ACHN (cell line): ENCODE measurements at regions not wholly inside any gene's neighbourhood (a gene's known extent, or its start where the extent isn't known, plus 50 kb on each side); places are given as distances from the start of the nearest gene placed in this dataset.

ENCODE experiments used
- DNase-seq: peaks from one replicate; pipeline ENCODE4 v3.0.0-alpha.2; 2015
- in situ Hi-C: cut with HindIII; loops from 2 replicates; pipeline ENCODE4 v1.10.0; 2017; ENCODE audit warnings: low sequenced_read_pairs, low pct_ligation_motif_present, low pct_unique_long_range_greater_than_20kb

DNA sequence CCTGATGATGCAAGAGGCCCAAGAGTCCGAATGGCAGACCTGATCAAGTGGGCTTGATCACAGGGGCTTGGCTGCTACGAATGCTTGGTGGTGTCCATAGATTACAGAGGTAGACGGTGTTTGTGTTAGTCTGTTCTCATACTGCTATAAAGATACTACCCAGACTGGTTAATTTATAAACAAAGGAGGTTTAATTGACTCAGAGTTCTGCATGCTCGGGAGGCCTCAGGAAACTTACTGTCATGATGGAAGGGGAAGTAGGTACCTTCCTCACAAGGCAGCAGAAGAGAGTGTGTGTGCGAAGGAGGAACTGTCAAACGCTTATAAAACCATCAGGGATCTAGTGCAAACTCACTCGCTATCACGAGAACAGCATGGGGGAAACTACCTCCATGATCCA lies 268.9 kb upstream of the KLF6 start:
- no peak for DNase-seq
- in situ Hi-C loops: no loop called here

GRCh38 chr10:4051641-4052151 lies 266.7 kb upstream of the KLF6 start:
- in situ Hi-C loops: no loop called here
- DNase-seq: no peak

DNA sequence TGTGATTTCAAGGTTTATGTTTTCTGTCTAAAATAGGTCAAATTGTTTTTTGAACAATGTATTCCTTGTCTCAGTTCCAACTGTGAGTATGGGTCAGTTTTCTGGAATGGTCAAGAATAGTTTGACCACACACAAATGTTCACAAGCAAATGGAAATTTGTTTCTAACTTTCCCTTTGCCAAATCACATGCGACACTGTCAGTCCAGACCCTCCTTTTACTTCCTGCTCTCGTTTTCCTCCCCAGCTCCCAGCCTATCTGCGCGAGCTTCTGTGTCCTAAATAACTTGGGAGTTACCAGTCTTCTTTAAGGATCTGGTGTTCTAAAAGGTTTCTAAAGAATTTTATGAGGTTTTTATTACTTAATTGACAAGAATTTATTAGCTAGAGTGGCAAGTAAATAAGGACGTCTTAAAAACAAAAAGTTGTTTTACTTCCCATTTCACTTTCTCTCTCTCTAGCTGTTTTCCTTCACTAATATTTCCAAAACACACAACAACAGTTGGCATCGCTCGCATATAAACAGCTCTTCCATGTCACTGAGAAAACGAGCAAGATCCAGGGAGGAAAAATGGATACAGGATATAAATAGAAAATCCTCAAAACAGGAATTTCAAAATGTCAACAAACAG lies 266.1 kb upstream of the KLF6 start:
- in situ Hi-C loops: no loop called here
- DNase-seq: no peak

- no peak for DNase-seq
- in situ Hi-C loops: no loop called here
These were observed 265.1 kb upstream of the KLF6 start for GRCh38 chr10:4050061-4050460.

DNA sequence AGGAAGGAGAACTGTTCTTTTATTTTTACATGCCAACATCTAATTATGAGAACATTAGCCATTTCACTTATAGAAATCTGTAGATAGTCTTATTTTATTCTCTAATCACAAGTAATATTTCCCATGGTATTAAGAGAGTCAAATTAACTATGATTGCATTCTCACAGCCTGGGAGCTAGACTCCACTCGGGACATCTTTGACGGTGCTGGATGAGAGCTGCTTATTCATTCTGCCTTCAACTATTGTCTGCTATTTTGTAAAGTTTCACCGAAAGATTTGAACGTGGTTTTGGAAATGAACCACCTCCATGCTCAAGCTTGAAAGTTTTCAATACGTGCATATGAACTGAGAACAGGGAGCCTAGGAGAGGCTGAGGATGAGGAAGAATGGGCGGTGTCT lies 264.3 kb upstream of the KLF6 start:
- no peak for DNase-seq
- in situ Hi-C loops: no loop called here

DNA sequence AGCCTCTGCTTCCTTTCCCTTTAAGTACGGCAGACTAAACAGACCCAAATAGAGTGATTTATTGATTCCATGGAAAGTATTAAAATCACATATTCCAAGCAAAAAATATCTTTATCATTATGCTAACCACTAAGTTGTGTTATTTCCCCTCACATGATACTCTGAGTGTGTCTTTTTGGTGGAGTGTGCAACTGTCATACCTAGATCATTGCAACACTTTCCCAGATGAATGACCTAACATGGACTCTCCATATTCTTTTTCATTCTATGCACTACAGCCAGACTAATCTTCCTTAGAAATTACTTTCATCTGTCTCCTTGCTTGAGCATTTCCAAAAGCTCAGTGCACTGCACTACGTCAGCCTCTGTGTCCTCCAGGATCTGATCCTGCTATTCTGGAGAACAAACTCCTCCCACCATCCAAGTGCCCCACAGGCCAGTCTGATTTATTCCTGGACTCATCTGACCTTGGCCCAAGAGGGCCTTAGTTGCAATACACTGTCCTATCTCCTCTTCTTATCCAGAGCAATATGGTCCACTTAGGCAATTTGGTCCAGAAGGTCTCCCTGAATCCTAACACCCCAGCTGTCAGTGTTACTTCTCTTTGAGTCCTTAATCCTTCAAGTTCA lies 263.3 kb upstream of the KLF6 start:
- no peak for DNase-seq
- in situ Hi-C loops: no loop called here

GRCh38 chr10:4046712-4047354 lies 261.8 kb upstream of the KLF6 start:
- in situ Hi-C loops: no loop called here
- DNase-seq: no peak

DNA sequence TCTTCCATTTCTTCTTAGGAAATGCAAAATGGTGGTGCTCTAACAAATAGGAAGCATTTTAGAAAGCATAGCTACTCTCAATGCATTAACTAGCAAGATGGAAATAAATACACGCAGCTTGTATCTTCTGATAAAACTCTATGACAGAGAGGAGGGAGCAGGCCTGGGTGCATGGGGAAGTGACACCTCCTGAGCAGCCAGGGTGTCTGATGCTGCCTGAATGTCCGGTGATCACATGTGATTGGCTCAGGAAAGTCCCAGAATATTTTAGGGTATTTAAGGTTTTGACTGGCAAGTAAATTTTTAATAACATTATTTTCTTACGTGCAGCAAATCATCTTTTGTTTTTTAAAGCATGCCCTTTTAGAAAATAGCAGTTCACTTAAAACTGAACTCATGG lies 261.0 kb upstream of the KLF6 start:
- DNase-seq: no peak
- in situ Hi-C loops: no loop called here

DNA sequence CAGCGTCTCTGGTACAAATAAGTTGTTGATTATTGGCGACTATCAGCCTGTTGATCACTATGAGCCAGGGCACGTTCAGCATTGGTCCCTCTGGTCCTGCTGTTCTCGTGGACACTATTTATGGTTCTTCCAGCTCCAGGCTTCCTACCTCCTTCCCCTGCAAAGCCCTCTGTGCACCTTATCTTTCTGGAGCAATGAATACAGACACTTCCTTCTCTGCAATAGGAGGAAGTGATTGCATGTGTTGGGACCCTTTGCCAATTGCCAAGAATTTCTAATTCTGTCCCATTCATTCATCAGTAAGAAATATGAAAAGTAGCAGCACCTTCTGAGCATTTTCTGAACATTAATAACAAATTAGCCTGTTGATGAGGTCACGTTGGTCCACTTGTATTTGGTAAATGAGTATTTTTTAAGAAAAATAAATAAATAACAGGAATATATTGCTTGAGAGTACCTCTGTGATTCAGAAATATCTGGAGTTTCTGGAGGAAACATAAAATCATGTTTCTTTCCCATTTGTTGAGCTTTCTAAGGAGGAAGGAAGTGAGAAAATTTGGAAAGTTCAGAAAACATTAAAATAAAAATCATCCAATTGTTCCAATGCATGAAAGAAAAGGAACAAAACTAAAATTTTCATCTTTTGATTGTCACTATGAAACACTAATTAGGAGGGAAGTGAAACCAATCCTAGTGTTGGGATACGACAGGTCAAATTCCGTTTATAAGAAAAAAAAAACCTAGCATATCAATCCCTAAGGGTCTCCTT lies 259.1 kb upstream of the KLF6 start:
- DNase-seq: no peak
- in situ Hi-C loops: no loop called here

- DNase-seq: no peak
- in situ Hi-C loops: no loop called here
These were observed 256.6 kb upstream of the KLF6 start for GRCh38 chr10:4041635-4042034.

DNA sequence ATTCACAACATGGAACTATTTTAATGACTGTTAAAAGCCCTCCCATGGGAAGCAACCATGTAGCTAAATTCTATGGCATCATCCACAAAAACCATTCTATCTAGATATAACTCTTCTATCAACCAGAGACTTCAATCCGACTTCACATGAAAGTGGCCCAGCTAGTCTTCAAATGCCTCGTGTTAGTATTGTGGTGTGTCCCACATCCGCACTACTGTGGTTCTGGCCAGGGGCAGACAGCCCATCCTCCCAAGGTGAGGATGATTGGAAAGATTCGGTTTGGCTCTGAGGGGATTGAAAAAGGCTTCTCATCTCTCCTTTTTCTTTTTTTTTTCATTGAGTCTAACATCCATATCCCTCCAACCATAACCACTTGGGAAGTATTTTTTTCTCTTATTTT lies 253.0 kb upstream of the KLF6 start:
- in situ Hi-C loops: no loop called here
- DNase-seq: no peak

DNA sequence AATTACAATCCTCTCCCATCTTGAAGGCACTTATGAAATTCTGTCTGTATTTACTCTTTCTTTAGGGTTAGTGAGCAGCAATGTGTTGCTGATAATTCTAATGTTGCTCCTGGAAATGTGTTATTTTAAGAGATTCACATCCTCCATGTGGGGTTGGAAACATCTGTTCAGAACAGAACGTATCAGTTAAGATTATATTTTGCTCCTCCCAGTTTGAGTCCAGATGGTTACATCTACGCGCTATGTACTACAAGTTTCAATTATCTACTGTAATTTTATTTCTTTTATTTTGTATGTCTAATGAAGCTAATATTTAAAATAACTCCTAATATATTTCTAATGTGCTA lies 250.6 kb upstream of the KLF6 start:
- in situ Hi-C loops: no loop called here
- no peak for DNase-seq

DNA sequence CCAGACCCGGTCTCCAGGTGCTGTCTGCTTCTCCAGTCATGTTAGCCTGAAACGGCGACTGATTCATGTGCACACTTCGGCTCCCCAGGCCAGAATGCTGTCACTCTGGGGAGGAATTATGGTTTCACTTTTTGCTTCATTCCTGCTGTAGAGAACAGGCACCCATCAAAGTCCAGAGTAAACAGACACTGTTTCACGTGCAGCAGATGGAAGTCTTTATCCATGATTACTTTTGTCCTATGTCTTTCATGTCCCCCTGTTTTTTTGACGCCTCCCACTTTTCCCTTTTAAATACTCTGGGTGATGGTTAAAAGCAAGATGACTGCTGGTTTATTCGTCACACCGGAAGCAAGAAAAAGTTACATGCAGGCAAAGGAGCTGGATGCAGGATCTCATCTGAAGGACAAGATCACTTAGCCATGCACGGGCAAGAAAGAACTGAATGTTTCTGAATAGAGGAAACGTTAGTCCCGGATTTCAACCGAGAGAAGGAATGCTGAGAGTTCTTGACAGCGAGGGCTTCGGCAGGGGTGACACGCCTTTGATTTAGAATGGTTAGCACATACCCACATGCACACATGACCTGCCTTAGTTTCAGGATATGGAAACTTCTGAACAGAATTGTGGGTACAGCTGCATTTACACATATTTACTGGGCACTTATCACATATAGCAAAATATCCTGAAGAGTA lies 250.0 kb upstream of the KLF6 start:
- in situ Hi-C loops: no loop called here
- DNase-seq: peak; percentile 24

GRCh38 chr10:4033341-4033896 lies 248.4 kb upstream of the KLF6 start:
- DNase-seq: no peak
- in situ Hi-C loops: no loop called here

GRCh38 chr10:4029866-4030265 lies 244.9 kb upstream of the KLF6 start:
- DNase-seq: no peak
- in situ Hi-C loops: no loop called here

DNA sequence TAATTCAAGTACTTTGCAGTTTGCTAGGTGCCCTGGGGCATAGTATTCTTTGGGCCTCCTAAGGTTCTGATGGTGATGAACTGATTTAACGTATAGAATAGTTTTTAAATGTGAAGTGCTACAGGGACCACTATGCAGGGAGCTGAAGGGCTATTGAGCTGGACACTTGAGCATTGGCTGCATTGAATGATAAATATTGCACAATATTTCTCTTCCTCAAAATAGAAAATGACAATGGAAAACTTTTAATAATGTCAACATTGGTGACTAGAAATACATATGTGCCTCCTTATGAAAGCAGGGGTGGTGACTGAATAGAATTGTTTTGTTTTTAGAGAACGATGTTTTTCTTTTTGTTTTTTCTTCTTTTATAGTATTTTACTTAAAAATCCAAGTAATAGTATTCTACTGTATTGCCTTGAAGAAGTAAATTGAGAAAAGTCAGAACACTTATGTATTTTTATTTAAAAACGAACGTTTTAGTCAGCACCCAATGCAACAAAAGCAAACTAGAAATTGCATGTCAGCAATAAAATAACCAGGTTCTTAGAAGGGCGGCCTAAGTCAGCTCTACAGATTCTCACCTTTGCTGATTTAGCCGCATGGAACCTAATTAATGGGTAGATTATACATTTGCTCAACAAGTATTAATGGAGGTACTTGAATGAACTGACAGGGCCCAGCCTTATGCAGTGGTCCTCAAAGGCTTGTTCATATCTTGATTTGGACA lies 244.0 kb upstream of the KLF6 start:
- in situ Hi-C loops: no loop called here
- no peak for DNase-seq

DNA sequence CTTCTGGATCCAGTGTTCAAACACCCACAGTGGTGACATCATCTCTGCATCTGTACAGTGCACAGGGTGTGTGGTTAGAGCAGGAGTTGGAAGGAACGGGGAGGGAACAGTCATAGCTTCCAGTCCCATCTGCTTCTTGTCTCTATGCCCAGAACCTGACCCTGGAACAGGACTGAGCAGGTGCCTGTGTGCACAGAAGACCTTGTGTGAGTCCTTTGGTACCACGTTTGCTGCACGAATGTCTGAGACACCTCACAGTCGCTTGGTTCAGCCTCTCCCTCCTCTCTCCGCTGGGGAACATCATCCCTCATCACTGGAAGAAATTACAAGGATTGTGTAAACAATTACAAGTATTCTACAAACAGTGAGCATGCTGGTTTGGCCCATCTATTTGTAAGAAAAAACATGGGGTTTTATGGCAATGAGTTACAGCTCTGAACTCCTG lies 243.0 kb upstream of the KLF6 start:
- in situ Hi-C loops: no loop called here
- no peak for DNase-seq

GRCh38 chr10:4025339-4025738 lies 240.3 kb upstream of the KLF6 start:
- in situ Hi-C loops: no loop called here
- no peak for DNase-seq
